DMS53 (cell line): ENCODE measurements at regions not wholly inside any gene's neighbourhood (a gene's known extent, or its start where the extent isn't known, plus 50 kb on each side); places are given as distances from the start of the nearest gene placed in this dataset.
"Not testable (repeated sequence)": the region's sequence is repeated elsewhere in the genome, so short reads cannot be mapped to it uniquely, and the experiment has no call there.

ENCODE experiments used
- DNase-seq: peaks from one replicate; lab custom pipeline; 2025; lab: John Stamatoyannopoulos, UW

DNA sequence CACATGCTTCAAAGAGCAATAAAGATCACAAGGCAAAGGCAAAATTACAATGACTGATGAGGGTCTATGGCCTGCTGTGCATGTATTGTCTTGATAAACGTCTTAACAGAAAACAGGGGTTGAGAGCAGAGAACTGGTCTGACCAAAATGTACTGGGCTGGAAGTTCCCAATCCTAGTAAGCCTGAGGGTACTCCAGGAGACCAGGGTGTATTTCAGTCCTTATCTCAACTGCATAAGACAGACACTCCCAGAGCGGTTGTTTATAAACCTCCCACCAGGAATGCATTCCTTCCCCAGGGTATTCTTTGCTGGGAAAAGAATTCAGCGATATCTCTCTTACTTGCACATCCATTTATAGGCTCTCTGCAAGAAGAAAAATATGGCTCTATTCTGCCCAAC lies 521.8 kb upstream of the GNPDA2 start:
- DNase-seq = not testable (repeated sequence)

DNA sequence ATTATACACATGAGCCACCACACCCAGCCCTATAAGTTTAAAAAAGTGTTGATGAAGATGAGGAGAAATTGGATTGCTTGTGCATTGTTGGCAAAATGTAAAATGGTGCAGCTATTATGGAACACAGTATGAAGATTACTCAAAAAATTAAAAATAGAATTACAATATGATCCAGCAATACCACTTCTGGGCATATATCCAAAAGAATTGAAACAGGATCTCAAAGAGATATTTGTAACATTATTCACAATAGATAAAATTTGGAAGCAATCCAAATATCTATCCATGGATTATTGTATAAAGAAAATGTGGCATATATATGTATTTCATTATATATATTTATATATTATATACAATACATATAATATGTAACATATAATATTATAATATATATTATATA lies 515.6 kb upstream of the GNPDA2 start:
- DNase-seq = no peak

DNA sequence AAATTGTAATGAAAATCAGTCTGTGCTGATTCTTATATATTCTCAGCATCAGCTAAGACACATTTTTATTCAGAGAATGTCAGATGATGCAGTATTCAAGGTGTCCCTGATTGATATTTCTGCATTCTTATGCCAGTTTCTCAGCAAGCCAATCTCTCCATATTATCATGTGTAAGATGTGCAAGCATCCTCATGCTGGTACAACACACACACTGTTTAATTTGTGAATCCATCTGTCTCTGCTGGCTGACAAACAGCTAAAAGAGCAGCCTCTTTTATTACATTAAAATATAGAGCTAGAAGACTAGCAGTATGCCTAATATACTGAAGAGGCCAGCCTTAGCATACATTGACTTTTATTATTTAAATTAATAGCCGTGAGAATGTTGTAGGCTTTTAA lies 502.9 kb upstream of the GNPDA2 start:
- DNase-seq = no peak

- DNase-seq = no peak
These were observed 489.7 kb upstream of the GNPDA2 start for GRCh38 chr4:45215976-45216542.

DNA sequence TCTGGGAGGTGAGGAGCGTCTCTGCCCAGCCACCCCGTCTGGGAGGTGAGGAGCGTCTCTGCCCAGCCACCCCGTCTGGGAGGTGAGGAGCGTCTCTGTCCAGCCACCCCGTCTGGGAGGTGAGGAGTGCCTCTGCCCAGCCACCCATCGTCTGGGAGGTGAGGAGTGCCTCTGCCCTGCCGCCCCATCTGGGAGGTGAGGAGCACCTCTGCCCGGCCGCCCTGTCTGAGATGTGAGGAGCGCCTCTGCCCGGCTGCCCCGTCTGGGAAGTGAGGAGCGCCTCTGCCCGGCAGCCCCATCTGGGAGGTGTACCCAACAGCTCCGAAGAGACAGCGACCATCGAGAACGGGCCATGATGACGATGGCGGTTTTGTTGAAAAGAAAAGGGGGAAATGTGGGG lies 482.1 kb upstream of the GNPDA2 start:
- not testable (repeated sequence) for DNase-seq

- not testable (repeated sequence) for DNase-seq
These were observed 481.5 kb upstream of the GNPDA2 start for GRCh38 chr4:45207864-45208331.

DNA sequence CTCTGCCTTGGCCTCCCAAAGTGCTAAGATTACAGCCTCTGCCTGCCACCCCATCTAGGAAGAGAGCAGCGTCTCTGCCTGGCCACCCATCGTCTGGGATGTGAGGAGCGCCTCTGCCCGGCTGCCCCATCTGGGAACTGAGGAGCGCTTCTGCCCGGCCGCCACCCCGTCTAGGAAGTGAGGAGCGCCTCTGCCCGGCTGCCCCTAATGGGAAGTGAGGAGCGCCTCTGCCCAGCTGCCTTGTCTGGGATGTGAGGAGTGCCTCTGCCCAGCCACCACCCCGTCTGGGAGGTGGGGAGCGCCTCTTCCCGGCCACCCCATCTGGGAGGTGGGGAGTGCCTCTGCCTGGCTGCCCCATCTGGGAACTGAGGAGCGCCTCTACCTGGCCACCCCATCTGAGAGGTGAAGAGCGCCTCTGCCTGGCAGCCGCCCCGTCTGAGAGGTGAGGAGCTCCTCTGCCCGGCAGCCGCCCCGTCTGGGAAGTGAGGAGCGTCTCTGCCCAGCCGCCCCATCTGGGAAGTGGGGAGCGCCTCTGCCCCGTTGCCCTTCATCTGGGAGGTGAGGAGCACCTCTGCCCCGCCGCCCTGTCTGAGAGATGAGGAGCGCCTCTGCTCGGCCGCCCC lies 481.0 kb upstream of the GNPDA2 start:
- DNase-seq = not testable (repeated sequence)

GRCh38 chr4:45199736-45200135 lies 473.4 kb upstream of the GNPDA2 start:
- DNase-seq = no peak

DNA sequence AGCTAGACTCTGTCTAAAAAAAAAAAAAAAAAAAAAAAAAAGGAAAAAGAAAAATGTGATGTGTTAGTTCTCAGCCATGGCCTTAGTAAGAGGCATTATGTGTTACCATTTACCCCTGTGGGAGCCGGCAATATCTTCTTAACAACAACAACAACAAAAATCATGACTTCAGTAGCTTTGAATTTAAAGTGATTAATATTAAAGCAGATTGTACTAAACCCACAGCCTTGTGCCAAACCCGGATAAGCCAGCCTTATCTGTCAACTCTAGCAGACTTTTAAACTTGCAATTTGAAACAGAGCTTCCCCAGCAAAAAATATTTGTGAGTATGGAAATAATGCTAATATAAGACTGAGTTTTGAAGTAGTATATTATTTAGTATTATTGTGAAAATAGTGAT lies 462.1 kb upstream of the GNPDA2 start:
- DNase-seq = no peak

DNA sequence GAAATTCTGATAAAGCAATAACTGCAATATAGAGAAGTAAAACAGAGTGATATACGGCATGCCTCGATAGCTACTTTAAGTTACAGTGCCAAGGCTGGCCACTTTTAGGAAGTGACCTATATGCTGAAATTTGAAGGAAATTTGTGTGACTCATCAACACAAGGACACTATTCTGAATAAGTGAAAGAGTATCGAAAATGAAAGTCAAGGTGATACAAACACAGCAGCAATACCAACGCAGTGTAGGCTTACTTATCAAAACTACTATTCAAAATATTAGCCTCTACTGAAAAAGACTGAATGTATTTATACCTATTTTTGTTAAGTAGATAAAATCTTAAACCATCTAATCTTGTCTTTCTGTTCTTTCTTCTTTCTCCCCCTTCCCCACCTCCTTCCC lies 459.9 kb upstream of the GNPDA2 start:
- DNase-seq = no peak

- DNase-seq = no peak
These were observed 457.5 kb upstream of the GNPDA2 start for GRCh38 chr4:45183905-45184304.

DNA sequence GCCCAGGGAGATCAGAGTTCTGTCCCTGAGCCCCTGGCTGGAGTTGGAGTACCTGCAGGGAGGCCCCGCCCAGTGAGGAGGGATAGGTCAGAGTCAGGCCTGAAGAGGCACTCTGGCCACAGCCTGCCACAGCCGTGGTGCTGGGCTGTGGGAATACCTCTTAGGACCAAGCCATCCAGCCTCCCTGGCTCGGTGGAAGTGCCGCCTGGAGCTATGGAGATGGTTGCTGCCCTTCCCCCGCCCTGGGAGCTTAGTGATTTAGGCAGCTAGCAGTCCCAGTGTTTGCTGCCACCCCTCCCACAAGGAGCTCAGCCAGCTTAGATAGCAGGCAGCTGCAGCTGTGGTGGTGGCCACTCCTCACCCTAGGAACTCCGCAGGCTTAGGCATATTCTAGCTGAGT lies 446.3 kb upstream of the GNPDA2 start:
- no peak for DNase-seq

DNA sequence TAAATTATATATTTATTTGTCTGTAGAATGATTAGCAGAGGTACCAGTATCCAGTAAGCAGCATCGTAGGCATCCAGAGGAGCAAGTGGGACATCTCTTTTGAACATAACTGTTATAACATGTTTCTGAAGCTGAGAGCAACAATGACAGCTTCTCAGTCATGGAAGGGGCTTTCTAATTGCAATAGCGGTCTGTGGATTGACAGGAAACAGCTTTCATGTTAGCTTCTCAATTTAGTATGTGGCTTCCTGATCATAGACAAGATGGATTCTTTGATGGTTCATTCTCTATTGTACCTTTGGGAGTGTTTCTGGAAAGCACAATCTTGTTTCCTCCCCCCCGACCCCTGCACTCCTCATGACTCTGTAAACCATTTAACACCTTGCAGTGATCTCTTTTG lies 434.6 kb upstream of the GNPDA2 start:
- no peak for DNase-seq

- DNase-seq = no peak
These were observed 428.9 kb upstream of the GNPDA2 start for GRCh38 chr4:45155081-45155777.

DNA sequence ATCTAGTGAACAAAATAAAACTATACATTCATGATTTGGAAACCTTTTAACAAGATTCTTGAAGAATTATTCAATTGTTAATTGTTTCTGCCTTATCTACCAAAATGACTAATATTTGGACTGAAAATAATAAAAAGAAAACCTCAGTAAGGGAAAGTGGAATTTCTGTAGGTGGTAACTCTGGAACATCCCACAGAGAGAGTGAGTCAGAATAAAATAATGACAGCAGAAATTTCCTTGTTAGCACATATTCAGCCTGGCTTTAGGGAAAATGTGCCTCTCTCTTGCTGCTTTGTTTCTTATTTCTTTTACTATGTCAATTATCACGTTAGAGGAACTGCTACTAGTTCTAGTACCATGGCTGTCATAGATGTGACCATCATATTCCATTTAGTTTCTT lies 421.5 kb upstream of the GNPDA2 start:
- DNase-seq = no peak

- DNase-seq = peak; percentile 95
These were observed 404.7 kb upstream of the GNPDA2 start for GRCh38 chr4:45131020-45131419.

- DNase-seq = peak; percentile 56
These were observed 396.1 kb upstream of the GNPDA2 start for GRCh38 chr4:45122406-45122805.

- peak; percentile 27 for DNase-seq
These were observed 395.1 kb upstream of the GNPDA2 start for GRCh38 chr4:45121426-45121975.

- DNase-seq = peak; percentile 97
These were observed 393.8 kb upstream of the GNPDA2 start for GRCh38 chr4:45120163-45120562.

GRCh38 chr4:45119376-45119775 lies 393.0 kb upstream of the GNPDA2 start:
- peak; percentile 50 for DNase-seq

- no peak for DNase-seq
These were observed 376.4 kb upstream of the GNPDA2 start for GRCh38 chr4:45102716-45103115.

GRCh38 chr4:45100956-45101818 lies 374.8 kb upstream of the GNPDA2 start:
- DNase-seq = no peak
